Tibial nerve (tissue), 4 donors: ENCODE measurements at regions not wholly inside any gene's neighbourhood (a gene's known extent, or its start where the extent isn't known, plus 50 kb on each side); places are given as distances from the start of the nearest gene placed in this dataset.

ENCODE experiments used
- DNase-seq, 2 donors: peaks; one replicate each; pipeline ENCODE4 v3.0.0-alpha.2; 2019; ENCODE audit warnings: low spot score in 2 of 2
- H3K27ac ChIP-seq, 4 donors: fragments of 200-600 bp; sonication (generic) in 3 of 4; one replicate each; pipeline ENCODE4 v1.5.1; 2017 to 2019; ENCODE audit warnings: mild to moderate bottlenecking in 1 of 4
- H3K27me3 ChIP-seq, 2 donors: fragments of 200-600 bp; sonication (generic) in 1 of 2; one replicate each; pipeline versions ENCODE4 v1.5.1 to v1.6.0; 2017 to 2019
- H3K36me3 ChIP-seq, 3 donors: fragments of 200-600 bp; sonication (generic); one replicate each; pipeline ENCODE4 v1.5.1; 2018 to 2019
- H3K4me1 ChIP-seq, 4 donors: fragments of 200-600 bp; sonication (generic) in 3 of 4; one replicate each; pipeline ENCODE4 v1.5.1; 2017 to 2019
- H3K4me3 ChIP-seq, 4 donors: fragments of 200-600 bp; sonication (generic) in 3 of 4; one replicate each; pipeline ENCODE4 v1.5.1; 2017 to 2019; ENCODE audit warnings: mild to moderate bottlenecking in 1 of 4, moderate library complexity in 1 of 4
- H3K9me3 ChIP-seq, 4 donors: fragments of 200-600 bp; sonication (generic) in 3 of 4; one replicate each; pipeline ENCODE4 v1.5.1; 2017 to 2019
- CTCF ChIP-seq, 5 experiments: fragments of 200-600 bp in 3 of 5; fragments of 450-650 bp in 2 of 5; sonication (generic) in 3 of 5; IDR thresholded peaks; one replicate each; pipeline ENCODE4 v1.5.1; 2016 to 2019; ENCODE audit warnings: antibody characterized with exemption in 5 of 5, mild to moderate bottlenecking in 3 of 5, moderate library complexity in 2 of 5
- EP300 ChIP-seq, 2 donors: sonication (generic); formaldehyde crosslinking; IDR thresholded peaks; one replicate each; pipeline ENCODE4 v1.6.1; 2017; ENCODE audit warnings: antibody characterized with exemption in 2 of 2, mild to moderate bottlenecking in 1 of 2
- POLR2A ChIP-seq, 2 donors: fragments of 450-650 bp; IDR thresholded peaks; one replicate each; pipeline ENCODE4 v1.6.1; 2017; ENCODE audit warnings: antibody characterized with exemption in 2 of 2, mild to moderate bottlenecking in 2 of 2, moderate library complexity in 2 of 2
- WGBS, 2 donors: methylation state at CpG; one replicate each; pipeline ENCODE4 v1.1.5; 2018; 5-methylcytosine and 5-hydroxymethylcytosine counted together

- Histone ChIP-seq H3K4me3 (no peak overlapping the region), H3K36me3 (no peaks in the 10 kb centered on the region), H3K4me1 (no peaks in the 10 kb centered on the region), H3K27me3 (no peaks in the 10 kb centered on the region), H3K9me3 (no peaks in the 10 kb centered on the region), H3K27ac (no peak overlapping the region)
- 85 to 86% methylated on average over 2 of the region's 2 CpGs for WGBS, 2 donors
- no peak for TF ChIP-seq CTCF (IDR thresholded peaks at IDR 0.05)
- DNase-seq = no peak
Observed at GRCh38 chr12:29991924-29992323, 208.2 kb upstream of the TMTC1 start.

- 83 to 86% methylated on average over 4 of the region's 4 CpGs for WGBS, 2 donors
- no peaks in the 10 kb centered on the region for H3K36me3 ChIP-seq
- no peak for TF ChIP-seq CTCF (IDR thresholded peaks at IDR 0.05)
- TF ChIP-seq POLR2A (IDR thresholded peaks at IDR 0.05) = no peak
- TF ChIP-seq EP300 (IDR thresholded peaks at IDR 0.05) = no peak
- H3K4me1 ChIP-seq = no peaks in the 10 kb centered on the region
- no peaks in the 10 kb centered on the region for H3K9me3 ChIP-seq
- no peaks in the 10 kb centered on the region for H3K27me3 ChIP-seq
- H3K4me3 ChIP-seq = no peak overlapping the region
- DNase-seq = no peak
- no peak overlapping the region for H3K27ac ChIP-seq
Observed at GRCh38 chr12:29990971-29991370, 207.2 kb upstream of the TMTC1 start.

DNA sequence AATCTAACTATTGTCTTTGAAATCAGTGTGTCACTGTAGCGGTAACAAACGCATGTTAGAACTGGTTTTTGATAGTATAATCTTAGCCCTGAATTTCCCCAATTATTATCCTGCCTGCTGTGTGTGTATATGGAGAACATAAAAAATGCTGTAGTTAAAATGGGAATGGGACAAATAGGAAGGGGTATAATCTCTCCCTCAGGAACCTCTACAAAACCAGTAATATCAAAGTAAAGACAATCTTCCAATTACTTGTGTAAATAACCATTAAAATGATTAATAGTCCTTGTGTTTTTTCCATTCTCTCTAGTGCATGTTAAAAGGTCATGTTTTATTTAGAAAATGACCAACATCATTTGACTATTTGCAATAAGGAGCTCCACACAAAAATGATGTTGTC lies 200.1 kb upstream of the TMTC1 start:
- Histone ChIP-seq H3K4me3 (no peak overlapping the region), H3K4me1 (peaks cover 0 to 5% (median 0%) of the 10 kb centered on the region in 4 donors), H3K27me3 (no peaks in the 10 kb centered on the region), H3K36me3 (no peaks in the 10 kb centered on the region), H3K9me3 (no peaks in the 10 kb centered on the region), H3K27ac (no peak overlapping the region)
- no peak for DNase-seq
- no peak for TF ChIP-seq CTCF (IDR thresholded peaks at IDR 0.05)
- no peak for TF ChIP-seq POLR2A (IDR thresholded peaks at IDR 0.05)
- TF ChIP-seq EP300 (IDR thresholded peaks at IDR 0.05) = no peak
- WGBS, 2 donors = 77 to 82% methylated on average over 2 of the region's 2 CpGs

DNA sequence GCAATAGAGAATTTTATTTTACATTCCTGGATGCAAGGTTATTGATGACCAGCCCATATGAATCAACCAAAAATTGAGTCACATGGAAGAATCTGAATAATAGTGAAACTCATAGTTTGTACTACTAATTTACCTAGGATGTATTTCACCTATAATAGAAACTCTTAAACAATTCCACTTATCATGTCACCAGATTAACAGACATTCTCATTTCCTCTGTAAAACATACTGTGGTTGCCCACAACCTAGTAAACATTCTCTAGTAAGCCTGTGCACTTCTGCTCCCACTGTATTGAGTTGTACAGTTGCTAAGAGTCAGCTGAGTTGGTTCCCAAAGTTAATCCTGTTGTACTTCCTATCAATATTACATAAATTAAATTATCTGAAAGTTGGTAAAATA lies 196.6 kb upstream of the TMTC1 start:
- Histone ChIP-seq H3K4me3 (no peak overlapping the region), H3K27ac (no peak overlapping the region), H3K27me3 (no peaks in the 10 kb centered on the region), H3K9me3 (no peaks in the 10 kb centered on the region), H3K4me1 (peaks cover 0 to 5% (median 0%) of the 10 kb centered on the region in 4 donors), H3K36me3 (no peaks in the 10 kb centered on the region)
- no peak for DNase-seq
- no peak for TF ChIP-seq CTCF (IDR thresholded peaks at IDR 0.05)

- TF ChIP-seq POLR2A (IDR thresholded peaks at IDR 0.05) (no peak), EP300 (IDR thresholded peaks at IDR 0.05) (no peak), CTCF (IDR thresholded peaks at IDR 0.05) (no peak)
- no peak overlapping the region for H3K4me3 ChIP-seq
- H3K4me1 ChIP-seq = no peaks in the 10 kb centered on the region
- no peaks in the 10 kb centered on the region for H3K9me3 ChIP-seq
- H3K27me3 ChIP-seq = no peaks in the 10 kb centered on the region
- 40 to 65% methylated on average over 2 of the region's 2 CpGs for WGBS, 2 donors
- H3K27ac ChIP-seq = no peak overlapping the region
- H3K36me3 ChIP-seq = no peaks in the 10 kb centered on the region
- no peak for DNase-seq
Observed at GRCh38 chr12:29971446-29971845, 187.7 kb upstream of the TMTC1 start.
